GM19239 (cell line): ENCODE measurements at regions not wholly inside any gene's neighbourhood (a gene's known extent, or its start where the extent isn't known, plus 50 kb on each side); places are given as distances from the start of the nearest gene placed in this dataset.

ENCODE experiments used
- DNase-seq: peaks from one replicate; pipeline ENCODE4 v3.0.0; 2011; ENCODE audit warnings: low spot score; ENCODE audit not compliant: insufficient read length
- FAIRE-seq: peaks from 2 replicates; lab custom pipeline; 2011; peaks lifted over from hg19 to GRCh38; lab: Jason Lieb, UNC

GRCh38 chr22:47552024-47552423 is 789.6 kb downstream of the TBC1D22A start:
- FAIRE-seq: no peak

DNA sequence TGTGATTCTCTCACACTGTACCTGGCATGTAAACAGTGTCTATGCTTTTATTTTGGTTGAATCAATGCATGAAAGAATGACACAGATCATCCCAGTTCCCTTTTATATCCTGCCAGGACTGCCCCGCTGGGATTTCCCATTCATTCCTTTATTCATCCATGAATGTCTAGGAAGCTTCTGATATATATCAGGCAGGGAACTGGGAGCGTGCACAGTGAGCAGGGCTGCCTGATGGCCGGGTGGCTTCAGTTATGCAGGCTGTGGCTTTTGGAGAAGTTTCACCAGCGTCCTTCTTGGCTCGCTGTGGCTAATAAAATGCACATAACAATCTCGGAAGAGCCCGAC is 789.0 kb downstream of the TBC1D22A start:
- DNase-seq (no peak), FAIRE-seq (no peak)

More at GRCh38 chr22:47552024-47552423, 789.6 kb downstream of the TBC1D22A start:
- no peak for DNase-seq

- no peak for DNase-seq
- FAIRE-seq: no peak
Measured at GRCh38 chr22:47550524-47551430, 788.3 kb downstream of the TBC1D22A start.

DNA sequence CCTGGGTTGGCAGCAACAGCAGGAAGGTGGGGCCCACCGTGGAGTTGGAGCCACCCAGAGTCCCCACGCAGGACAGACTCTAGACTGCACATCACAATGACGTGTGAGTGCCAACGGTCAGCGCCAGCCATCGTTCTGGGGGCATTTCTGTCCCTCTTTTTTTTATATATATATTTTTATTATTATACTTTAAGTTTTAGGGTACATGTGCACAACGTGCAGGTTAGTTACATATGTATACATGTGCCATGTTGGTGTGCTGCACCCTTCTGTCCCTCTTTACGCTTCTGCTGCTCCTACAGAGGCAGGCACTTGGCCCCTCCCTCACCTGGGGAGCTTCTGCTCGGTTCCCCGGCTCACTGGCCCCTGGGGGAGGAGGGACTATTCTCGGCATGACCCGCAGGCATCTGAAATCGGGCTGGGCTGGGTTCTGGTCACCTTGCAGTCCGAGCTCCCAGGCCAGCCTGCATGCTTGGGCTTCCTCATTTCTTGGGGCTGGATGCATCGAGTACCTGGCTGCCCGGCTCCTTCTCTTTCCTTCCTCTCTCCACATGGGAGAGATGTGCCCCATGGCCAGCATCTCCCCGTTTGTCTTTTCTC is 787.4 kb downstream of the TBC1D22A start:
- FAIRE-seq: no peak
- DNase-seq: no peak

GRCh38 chr22:47548953-47549740 is 786.7 kb downstream of the TBC1D22A start:
- FAIRE-seq: no peak

GRCh38 chr22:47547881-47548650 is 785.6 kb downstream of the TBC1D22A start:
- no peak for FAIRE-seq
- DNase-seq: no peak

More at GRCh38 chr22:47548953-47549740, 786.7 kb downstream of the TBC1D22A start:
- no peak for DNase-seq

GRCh38 chr22:47547239-47547661 is 784.8 kb downstream of the TBC1D22A start:
- FAIRE-seq: no peak
- DNase-seq: no peak

DNA sequence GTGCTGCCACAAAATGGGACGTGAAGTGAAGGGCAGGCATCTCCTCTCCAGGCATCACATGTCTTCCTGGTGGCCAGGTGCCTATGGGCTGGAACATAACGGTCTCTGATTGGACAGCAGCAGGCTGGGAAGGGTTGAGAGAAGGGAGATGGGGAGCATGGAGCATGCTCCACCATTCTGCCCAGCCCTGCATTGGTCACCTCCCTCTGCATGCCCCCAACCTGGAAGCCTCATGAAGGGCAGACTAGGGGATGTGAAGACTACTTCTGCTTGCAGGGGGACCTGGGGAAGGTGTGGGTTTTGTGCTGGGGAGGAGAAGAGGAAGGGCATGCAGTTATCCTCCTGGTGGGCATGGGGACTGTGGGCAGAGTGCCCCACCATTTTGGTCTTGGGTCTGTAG is 782.2 kb downstream of the TBC1D22A start:
- DNase-seq: no peak

DNA sequence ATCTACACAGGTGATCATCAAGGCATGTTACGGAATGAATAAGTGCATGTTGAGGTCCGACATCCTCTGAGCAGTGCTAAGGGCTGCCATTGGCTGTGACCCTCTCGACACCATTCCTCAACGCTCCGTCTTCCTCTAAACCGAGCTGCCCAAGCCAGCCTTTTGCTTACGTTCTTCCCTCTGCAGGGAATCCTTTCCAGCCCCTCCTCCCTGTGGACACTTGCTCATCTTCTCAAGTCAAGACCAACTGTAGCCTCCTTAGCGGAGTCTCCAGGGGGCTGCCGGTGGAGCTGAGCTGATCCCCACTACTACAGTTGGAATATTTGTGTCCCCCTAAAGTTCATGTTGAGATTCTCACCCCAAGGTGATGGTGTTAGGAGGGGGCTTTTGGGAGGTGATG is 781.0 kb downstream of the TBC1D22A start:
- FAIRE-seq: no peak
- no peak for DNase-seq

More for the DNA sequence above, 782.2 kb downstream of the TBC1D22A start:
- no peak for FAIRE-seq

- no peak for DNase-seq
Measured at GRCh38 chr22:47540011-47540410, 777.6 kb downstream of the TBC1D22A start.

GRCh38 chr22:47539374-47539773 is 776.9 kb downstream of the TBC1D22A start:
- no peak for FAIRE-seq

More at GRCh38 chr22:47540011-47540410, 777.6 kb downstream of the TBC1D22A start:
- FAIRE-seq: no peak

GRCh38 chr22:47535681-47536080 is 773.2 kb downstream of the TBC1D22A start:
- no peak for FAIRE-seq
- no peak for DNase-seq

More at GRCh38 chr22:47539374-47539773, 776.9 kb downstream of the TBC1D22A start:
- no peak for DNase-seq

DNA sequence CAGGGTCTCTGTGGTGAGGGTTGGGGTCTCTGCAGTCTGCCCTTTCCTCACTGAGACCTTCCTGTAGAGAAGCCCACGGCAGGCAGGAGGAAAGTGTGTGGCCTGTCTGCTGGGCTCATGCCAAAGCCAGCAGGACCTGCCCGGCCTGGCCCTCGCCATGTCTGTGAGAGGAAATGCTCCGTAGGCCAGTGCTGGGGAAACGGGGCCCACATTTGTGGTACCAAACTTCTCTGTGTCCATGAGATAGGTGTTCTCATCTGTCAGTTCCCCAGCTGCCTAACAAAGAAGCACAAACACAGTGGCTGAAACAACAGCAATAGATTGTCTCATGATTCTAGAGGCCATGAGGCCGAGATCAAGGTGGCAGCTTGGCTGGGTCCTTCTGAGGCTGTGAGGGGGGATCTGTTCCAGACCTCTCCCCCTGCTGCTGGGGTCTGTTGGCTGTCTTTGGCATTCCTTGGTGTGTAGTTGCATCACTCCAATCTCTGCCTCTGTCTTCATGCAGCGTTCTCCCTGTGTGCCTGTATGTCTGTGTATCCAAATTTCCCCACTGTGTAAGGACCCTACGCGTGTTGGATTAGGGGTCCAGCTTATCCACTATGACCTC is 772.5 kb downstream of the TBC1D22A start:
- no peak for FAIRE-seq
- no peak for DNase-seq

DNA sequence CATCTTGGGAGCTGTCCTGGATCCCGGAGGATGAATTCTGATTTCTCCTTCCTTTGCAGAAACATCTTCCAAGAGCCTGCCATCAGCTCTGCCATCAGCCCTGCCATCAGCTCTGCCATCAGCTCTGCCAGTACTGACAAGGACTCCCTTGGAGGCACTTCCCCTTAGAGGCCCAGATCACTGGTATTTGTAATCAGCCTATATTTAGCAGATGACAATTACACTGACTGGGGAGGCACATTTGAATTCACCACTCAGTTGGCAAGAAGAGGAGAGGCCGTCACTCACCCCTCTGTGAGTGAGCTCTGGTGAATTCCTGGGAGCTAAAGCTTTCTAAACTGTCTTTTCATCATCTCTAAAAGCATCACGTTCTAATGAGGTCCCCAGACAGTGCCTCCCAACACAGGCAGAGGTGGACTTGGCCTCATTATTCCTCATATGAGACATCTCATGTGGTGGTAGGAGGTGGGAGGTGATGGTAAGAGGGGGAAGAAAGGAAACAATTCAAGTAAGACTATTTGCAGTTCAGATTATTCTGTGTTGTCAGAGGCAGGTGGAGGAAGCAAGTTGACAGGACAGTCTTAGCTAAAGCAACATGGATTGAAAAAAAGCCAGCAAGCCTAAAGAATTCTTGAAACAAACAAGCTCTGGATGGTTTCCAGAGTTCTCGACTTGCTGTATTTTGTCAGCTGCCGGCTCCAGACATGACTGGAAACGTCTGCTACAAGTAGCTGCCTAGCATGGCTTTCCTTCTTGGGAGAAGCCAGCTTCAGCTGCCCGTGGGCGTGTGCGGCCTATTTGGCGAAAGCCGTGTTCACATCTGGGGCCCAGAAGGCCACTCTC is 771.7 kb downstream of the TBC1D22A start:
- no peak for DNase-seq
- no peak for FAIRE-seq

GRCh38 chr22:47517062-47517461 is 754.6 kb downstream of the TBC1D22A start:
- DNase-seq (no peak), FAIRE-seq (no peak)

DNA sequence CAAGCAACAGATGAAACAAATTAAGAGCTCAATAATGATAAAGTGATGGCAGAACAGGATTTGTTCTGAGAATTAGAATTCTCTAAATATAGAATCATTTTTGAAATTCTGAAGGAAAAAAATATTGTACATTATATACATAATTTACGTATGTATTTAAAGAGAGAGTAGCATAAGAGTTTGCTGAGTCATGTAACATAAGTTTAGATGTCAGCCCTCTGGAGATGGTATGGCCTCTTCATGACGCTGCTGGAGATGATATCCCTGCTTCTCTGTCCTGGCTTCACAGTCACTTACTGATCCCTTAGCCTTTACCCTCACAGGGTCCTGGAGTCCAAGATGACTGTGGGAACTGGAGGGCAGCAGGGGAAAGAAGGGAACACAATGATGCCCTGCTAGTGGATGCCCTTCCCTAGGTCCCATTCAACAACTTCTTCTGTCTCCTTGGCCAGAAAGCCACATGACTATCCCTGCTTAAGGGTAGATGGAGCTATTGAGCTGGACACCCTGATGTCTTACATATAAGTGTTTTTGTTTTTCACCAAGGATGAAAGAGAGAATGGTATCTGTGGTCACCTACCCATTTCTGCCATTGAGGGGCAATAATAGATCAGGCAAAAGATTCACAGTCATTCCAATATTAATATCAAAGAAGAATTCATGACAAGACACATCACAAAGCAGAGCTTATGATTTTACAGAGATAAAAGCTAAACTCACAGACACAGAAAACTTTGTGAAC is 753.1 kb downstream of the TBC1D22A start:
- DNase-seq (no peak), FAIRE-seq (no peak)

- no peak for FAIRE-seq
- no peak for DNase-seq
Measured at GRCh38 chr22:47512617-47513016, 750.2 kb downstream of the TBC1D22A start.

- no peak for FAIRE-seq
- DNase-seq: no peak
Measured at GRCh38 chr22:47504962-47505361, 742.5 kb downstream of the TBC1D22A start.
